K562 (cell line): ENCODE measurements at regions not wholly inside any gene's neighbourhood (a gene's known extent, or its start where the extent isn't known, plus 50 kb on each side); places are given as distances from the start of the nearest gene placed in this dataset.

Experiments
- ATF1 ChIP-seq, 2 experiments: fragments of 450-650 bp in 1 of 2; IDR thresholded peaks; 2 replicates each; pipeline ENCODE4 v1.6.1; 2016; ENCODE audit warnings: missing compliant biosample characterization in 1 of 2, missing genetic modification characterization in 1 of 2
- E2F4 ChIP-seq: sonication (generic); formaldehyde crosslinking; IDR thresholded peaks from 2 replicates; pipeline ENCODE4 v1.8.0; 2022; ENCODE audit warnings: mild to moderate bottlenecking, low read depth, missing genetic modification reagents
- ERF ChIP-seq: fragments of 450-650 bp; formaldehyde crosslinking; IDR thresholded peaks from 2 replicates; pipeline ENCODE4 v1.4.0; 2020; ENCODE audit warnings: mild to moderate bottlenecking, mixed read lengths
- NCOA2 ChIP-seq, 2 experiments: fragments of 450-650 bp; IDR thresholded peaks; 2 replicates each; pipeline ENCODE4 v1.6.1; 2018; ENCODE audit warnings: mild to moderate bottlenecking in 2 of 2, moderate library complexity in 1 of 2; ENCODE audit not compliant: partially characterized antibody in 2 of 2
- PHB ChIP-seq: fragments of 250-450 bp; sonication (Bioruptor Pico); IDR thresholded peaks from 2 replicates; pipeline ENCODE4 v1.5.0; 2021
- SMARCA5 ChIP-seq: fragments of 450-650 bp; IDR thresholded peaks from 2 replicates; pipeline ENCODE4 v1.6.1; 2016
- SRSF3 ChIP-seq: fragments of 200-400 bp; formaldehyde crosslinking; IDR thresholded peaks from 2 replicates; pipeline ENCODE4 v1.6.1; 2016; ENCODE audit warnings: mild to moderate bottlenecking, low read length, moderate library complexity; ENCODE audit not compliant: insufficient read depth
- TCF7 ChIP-seq: sonication (generic); IDR thresholded peaks from 2 replicates; pipeline ENCODE4 v1.6.1; 2016; ENCODE audit warnings: antibody characterized with exemption, borderline replicate concordance
- THAP12 ChIP-seq: fragments of 250-450 bp; sonication (Bioruptor Pico); IDR thresholded peaks from 2 replicates; pipeline ENCODE4 v1.9.0; 2021; ENCODE audit warnings: mild to moderate bottlenecking, inconsistent platforms
- ZNF134 ChIP-seq: fragments of 250-450 bp; sonication (Bioruptor Pico); conservative IDR thresholded peaks from 2 replicates; pipeline ENCODE4 v1.4.0; 2020
- TF ChIP-seq, protein P1 (sequence below): sonication (generic); formaldehyde crosslinking; IDR thresholded peaks from 2 replicates; pipeline ENCODE4 v1.8.1; 2022; ENCODE audit warnings: missing genetic modification reagents
- TF ChIP-seq, protein P2 (sequence below): fragments of 200-600 bp; sonication (generic); IDR thresholded peaks from one replicate; pipeline ENCODE4 v1.6.1; 2012; ENCODE audit warnings: mild to moderate bottlenecking, low read depth, low read length, inconsistent platforms

DNA sequence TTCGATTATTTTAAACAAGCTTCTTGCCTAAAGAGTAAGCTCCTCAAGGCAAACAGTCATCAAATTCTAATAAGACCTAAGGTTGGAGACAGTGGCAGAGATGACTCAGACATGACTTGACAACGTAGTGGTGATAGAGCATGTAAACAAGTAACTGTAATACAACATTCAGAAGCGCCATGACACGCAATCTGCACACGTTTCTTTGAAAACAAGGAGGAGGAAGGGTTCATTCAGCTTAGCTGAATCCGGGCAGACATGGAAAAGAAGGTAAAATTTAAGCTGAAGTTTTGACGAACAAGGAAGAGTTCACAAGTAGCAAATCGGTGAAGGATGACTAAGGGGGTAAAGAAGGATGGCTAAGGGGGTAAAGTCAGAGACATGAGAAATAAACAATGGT lies 152.4 kb upstream of the ZC3H12C start (continued):
- TF ChIP-seq ZNF134 (CRISPR knock-in tag): no peak
- TF ChIP-seq, protein P1, sequence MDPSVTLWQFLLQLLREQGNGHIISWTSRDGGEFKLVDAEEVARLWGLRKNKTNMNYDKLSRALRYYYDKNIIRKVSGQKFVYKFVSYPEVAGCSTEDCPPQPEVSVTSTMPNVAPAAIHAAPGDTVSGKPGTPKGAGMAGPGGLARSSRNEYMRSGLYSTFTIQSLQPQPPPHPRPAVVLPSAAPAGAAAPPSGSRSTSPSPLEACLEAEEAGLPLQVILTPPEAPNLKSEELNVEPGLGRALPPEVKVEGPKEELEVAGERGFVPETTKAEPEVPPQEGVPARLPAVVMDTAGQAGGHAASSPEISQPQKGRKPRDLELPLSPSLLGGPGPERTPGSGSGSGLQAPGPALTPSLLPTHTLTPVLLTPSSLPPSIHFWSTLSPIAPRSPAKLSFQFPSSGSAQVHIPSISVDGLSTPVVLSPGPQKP: no peak
- TF ChIP-seq, protein P2, sequence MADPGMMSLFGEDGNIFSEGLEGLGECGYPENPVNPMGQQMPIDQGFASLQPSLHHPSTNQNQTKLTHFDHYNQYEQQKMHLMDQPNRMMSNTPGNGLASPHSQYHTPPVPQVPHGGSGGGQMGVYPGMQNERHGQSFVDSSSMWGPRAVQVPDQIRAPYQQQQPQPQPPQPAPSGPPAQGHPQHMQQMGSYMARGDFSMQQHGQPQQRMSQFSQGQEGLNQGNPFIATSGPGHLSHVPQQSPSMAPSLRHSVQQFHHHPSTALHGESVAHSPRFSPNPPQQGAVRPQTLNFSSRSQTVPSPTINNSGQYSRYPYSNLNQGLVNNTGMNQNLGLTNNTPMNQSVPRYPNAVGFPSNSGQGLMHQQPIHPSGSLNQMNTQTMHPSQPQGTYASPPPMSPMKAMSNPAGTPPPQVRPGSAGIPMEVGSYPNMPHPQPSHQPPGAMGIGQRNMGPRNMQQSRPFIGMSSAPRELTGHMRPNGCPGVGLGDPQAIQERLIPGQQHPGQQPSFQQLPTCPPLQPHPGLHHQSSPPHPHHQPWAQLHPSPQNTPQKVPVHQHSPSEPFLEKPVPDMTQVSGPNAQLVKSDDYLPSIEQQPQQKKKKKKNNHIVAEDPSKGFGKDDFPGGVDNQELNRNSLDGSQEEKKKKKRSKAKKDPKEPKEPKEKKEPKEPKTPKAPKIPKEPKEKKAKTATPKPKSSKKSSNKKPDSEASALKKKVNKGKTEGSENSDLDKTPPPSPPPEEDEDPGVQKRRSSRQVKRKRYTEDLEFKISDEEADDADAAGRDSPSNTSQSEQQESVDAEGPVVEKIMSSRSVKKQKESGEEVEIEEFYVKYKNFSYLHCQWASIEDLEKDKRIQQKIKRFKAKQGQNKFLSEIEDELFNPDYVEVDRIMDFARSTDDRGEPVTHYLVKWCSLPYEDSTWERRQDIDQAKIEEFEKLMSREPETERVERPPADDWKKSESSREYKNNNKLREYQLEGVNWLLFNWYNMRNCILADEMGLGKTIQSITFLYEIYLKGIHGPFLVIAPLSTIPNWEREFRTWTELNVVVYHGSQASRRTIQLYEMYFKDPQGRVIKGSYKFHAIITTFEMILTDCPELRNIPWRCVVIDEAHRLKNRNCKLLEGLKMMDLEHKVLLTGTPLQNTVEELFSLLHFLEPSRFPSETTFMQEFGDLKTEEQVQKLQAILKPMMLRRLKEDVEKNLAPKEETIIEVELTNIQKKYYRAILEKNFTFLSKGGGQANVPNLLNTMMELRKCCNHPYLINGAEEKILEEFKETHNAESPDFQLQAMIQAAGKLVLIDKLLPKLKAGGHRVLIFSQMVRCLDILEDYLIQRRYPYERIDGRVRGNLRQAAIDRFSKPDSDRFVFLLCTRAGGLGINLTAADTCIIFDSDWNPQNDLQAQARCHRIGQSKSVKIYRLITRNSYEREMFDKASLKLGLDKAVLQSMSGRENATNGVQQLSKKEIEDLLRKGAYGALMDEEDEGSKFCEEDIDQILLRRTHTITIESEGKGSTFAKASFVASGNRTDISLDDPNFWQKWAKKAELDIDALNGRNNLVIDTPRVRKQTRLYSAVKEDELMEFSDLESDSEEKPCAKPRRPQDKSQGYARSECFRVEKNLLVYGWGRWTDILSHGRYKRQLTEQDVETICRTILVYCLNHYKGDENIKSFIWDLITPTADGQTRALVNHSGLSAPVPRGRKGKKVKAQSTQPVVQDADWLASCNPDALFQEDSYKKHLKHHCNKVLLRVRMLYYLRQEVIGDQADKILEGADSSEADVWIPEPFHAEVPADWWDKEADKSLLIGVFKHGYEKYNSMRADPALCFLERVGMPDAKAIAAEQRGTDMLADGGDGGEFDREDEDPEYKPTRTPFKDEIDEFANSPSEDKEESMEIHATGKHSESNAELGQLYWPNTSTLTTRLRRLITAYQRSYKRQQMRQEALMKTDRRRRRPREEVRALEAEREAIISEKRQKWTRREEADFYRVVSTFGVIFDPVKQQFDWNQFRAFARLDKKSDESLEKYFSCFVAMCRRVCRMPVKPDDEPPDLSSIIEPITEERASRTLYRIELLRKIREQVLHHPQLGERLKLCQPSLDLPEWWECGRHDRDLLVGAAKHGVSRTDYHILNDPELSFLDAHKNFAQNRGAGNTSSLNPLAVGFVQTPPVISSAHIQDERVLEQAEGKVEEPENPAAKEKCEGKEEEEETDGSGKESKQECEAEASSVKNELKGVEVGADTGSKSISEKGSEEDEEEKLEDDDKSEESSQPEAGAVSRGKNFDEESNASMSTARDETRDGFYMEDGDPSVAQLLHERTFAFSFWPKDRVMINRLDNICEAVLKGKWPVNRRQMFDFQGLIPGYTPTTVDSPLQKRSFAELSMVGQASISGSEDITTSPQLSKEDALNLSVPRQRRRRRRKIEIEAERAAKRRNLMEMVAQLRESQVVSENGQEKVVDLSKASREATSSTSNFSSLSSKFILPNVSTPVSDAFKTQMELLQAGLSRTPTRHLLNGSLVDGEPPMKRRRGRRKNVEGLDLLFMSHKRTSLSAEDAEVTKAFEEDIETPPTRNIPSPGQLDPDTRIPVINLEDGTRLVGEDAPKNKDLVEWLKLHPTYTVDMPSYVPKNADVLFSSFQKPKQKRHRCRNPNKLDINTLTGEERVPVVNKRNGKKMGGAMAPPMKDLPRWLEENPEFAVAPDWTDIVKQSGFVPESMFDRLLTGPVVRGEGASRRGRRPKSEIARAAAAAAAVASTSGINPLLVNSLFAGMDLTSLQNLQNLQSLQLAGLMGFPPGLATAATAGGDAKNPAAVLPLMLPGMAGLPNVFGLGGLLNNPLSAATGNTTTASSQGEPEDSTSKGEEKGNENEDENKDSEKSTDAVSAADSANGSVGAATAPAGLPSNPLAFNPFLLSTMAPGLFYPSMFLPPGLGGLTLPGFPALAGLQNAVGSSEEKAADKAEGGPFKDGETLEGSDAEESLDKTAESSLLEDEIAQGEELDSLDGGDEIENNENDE: no peak
- no peak for TF ChIP-seq SRSF3
- no peak for TF ChIP-seq ATF1 (CRISPR knock-in tag; IDR thresholded peaks at IDR 0.05)
- TF ChIP-seq ATF1 (tag; IDR thresholded peaks at IDR 0.05): peak; percentile 66
- no peak for TF ChIP-seq NCOA2 (IDR thresholded peaks at IDR 0.05; ENCODE audit: partially characterized antibody in 2 of 2)
- no peak for TF ChIP-seq TCF7
- TF ChIP-seq PHB (CRISPR knock-in tag): no peak
- TF ChIP-seq ERF: no peak
- no peak for TF ChIP-seq E2F4 (CRISPR knock-in tag)
- no peak for TF ChIP-seq SMARCA5
- TF ChIP-seq THAP12 (CRISPR knock-in tag): no peak
